Testis (tissue), 2 donors: ENCODE measurements at regions not wholly inside any gene's neighbourhood (a gene's known extent, or its start where the extent isn't known, plus 50 kb on each side); places are given as distances from the start of the nearest gene placed in this dataset.
"Not testable (repeated sequence)": the region's sequence is repeated elsewhere in the genome, so short reads cannot be mapped to it uniquely, and the experiment has no call there.

Source experiments
- POLR2A ChIP-seq: fragments of 450-650 bp; IDR thresholded peaks from one replicate; pipeline ENCODE4 v1.6.1; 2017; ENCODE audit warnings: antibody characterized with exemption, mild to moderate bottlenecking, moderate library complexity
- TF ChIP-seq, protein P1 (sequence below), 3 experiments: fragments of 450-650 bp in 2 of 3; fragments of 200-600 bp in 1 of 3; sonication (generic) in 1 of 3; IDR thresholded peaks; one replicate each; pipeline ENCODE4 v1.5.1; 2016 to 2019; ENCODE audit warnings: antibody characterized with exemption in 3 of 3, mild to moderate bottlenecking in 2 of 3, moderate library complexity in 1 of 3

DNA sequence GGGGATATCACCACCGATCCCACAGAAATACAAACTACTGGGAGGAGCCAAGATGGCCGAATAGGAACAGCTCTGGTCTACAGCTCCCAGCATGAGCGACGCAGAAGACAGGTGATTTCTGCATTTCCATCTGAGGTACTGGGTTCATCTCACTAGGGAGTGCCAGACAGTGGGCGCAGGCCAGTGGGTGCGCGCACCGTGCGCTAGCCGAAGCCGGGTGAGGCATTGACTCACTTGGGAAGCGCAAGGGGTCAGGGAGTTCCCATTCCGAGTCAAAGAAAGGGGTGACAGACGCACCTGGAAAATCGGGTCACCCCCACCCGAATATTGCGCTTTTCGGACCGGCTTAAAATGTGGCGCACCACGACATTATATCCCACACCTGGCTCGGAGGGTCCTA, 261.2 kb downstream of the RMST start:
- TF ChIP-seq, protein P1, sequence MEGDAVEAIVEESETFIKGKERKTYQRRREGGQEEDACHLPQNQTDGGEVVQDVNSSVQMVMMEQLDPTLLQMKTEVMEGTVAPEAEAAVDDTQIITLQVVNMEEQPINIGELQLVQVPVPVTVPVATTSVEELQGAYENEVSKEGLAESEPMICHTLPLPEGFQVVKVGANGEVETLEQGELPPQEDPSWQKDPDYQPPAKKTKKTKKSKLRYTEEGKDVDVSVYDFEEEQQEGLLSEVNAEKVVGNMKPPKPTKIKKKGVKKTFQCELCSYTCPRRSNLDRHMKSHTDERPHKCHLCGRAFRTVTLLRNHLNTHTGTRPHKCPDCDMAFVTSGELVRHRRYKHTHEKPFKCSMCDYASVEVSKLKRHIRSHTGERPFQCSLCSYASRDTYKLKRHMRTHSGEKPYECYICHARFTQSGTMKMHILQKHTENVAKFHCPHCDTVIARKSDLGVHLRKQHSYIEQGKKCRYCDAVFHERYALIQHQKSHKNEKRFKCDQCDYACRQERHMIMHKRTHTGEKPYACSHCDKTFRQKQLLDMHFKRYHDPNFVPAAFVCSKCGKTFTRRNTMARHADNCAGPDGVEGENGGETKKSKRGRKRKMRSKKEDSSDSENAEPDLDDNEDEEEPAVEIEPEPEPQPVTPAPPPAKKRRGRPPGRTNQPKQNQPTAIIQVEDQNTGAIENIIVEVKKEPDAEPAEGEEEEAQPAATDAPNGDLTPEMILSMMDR (IDR thresholded peaks at IDR 0.05): not testable (repeated sequence)
- TF ChIP-seq POLR2A: not testable (repeated sequence)
